CD4-positive, alpha-beta T cell treated with Interleukin-15 for 1 hour (primary cell): ENCODE measurements at regions not wholly inside any gene's neighbourhood (a gene's known extent, or its start where the extent isn't known, plus 50 kb on each side); places are given as distances from the start of the nearest gene placed in this dataset.

ENCODE experiments used
- DNase-seq: peaks from one replicate; pipeline ENCODE4 v3.0.0-alpha.2; 2020

DNA sequence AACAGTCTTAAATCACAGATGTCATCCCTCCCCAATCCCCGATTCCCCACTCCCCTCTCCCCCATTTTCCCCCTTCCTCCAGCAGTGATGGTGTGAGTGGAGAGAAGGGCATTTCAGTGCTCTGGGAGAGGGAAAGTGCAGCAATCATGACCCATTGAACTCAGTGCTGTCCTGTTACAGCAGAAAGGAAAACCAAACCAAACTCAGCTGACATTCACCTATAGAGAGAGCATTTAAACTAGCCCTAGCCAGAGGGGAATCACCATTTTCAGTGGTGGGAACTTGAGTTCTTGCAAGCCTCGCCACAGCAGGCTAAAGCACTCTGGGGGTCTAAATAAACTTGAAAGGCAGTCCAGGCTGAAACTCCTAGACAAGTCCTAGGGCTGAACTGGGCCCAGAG is 129.9 kb upstream of the COL21A1 start:
- DNase-seq: no peak

GRCh38 chr6:56375806-56376205 is 128.4 kb upstream of the COL21A1 start:
- no peak for DNase-seq

DNA sequence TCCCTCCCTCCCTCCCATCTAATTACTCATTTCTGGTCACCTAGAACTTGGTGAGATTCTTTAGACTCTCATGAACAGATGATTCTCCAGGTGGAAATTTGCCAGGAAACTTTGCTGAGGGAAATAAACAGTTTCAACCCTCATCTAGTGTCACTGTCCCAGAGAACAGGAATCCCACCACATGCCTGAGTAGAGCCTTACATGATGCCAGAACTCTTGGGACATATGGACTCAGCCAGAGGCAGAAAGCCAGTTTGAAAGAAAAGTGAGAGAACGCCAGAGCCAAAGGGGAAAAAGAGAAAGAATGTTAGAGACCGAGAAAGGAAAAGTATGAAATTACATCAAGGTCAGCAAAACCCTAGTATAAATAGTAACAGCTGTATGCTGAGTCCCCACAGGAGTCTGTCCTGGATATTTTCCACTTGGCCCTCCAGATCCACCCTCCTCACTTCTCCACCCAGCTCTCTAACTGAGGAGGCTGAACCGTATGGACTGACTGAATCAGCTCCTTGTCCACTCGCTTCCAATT is 127.5 kb upstream of the COL21A1 start:
- DNase-seq: no peak

- no peak for DNase-seq
These were observed 125.1 kb upstream of the COL21A1 start for GRCh38 chr6:56372406-56372995.

DNA sequence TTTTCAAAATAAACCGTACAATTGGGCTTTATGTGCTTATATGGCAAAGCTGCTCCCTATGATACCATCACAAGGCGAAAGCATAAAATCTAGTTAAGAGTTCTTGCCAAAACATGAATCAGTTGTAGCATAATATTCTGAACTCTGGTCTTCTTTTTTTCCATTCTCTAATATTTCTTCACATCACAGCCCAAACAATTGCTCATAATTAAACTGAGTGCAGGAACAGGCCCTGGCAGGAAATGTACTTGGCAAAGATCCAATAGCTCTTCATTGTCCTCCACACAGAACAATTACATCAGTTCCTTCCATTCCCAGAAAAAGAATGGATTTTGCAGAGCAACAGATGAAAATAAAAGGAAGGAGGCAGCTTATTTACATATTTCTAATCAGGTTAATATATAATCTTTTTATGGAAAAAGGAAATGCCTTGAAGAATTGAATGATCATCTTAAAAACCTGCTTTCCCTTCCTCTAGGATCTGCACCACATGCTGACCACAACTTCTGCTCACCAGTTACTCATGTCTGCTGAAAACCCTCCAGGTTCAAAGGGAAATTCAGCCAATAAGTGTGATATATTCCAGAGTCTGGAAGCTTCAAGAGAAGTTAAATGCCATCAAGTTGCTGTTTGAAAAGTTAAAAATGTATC is 123.3 kb upstream of the COL21A1 start:
- DNase-seq: no peak

- DNase-seq: no peak
These were observed 122.8 kb upstream of the COL21A1 start for GRCh38 chr6:56370127-56370540.

DNA sequence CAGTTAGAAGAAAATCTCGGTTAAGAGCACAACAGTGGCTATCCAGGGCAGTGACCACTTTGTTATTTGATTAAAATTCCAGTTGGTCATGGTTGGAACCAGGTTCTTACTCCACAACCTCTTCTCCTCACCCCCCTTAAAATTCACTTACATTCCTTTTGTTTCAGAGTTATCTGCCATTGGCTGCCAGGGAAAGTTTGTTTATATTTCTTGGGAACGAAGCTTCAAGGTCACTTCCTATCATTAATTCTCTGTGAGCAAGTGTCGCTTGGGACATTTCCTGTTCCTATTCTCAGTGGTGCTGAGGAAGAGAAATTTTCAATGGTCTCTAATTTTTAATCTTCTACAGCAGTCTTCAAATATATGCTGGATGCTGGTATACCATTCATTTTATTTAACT is 121.1 kb upstream of the COL21A1 start:
- DNase-seq: no peak

DNA sequence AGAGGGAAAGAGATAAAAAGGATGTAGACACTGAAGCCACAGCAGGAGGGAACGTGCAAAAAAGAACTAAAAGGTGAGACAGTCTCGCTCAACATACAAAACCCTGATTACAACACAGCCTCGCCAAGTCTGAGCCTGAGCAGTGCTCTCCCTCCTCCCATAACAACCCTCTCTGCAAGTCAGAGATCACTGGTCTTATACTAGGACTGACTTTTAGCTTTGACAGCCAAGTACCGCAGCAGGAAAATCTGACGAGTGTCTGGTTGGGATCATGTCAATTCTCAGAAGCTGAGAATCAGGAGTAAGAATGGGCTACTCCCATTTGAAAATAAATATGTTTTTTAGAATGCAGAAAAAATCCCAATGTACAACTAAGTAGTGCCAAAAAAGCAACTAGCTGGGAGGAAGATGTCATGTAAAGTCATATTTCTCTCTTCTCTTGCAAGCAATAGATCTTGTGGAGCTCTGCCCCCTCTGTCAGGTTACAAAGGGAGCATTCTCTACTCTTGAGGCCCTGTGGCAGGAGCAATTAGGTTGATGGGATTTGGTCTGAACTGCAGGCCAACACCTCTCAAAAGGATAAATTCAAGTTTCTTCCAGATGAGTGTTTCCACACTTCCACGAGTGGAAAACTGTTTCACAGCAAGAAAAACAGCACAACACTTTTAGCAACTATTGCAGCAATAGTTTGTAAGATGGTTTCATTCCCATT is 118.9 kb upstream of the COL21A1 start:
- no peak for DNase-seq

DNA sequence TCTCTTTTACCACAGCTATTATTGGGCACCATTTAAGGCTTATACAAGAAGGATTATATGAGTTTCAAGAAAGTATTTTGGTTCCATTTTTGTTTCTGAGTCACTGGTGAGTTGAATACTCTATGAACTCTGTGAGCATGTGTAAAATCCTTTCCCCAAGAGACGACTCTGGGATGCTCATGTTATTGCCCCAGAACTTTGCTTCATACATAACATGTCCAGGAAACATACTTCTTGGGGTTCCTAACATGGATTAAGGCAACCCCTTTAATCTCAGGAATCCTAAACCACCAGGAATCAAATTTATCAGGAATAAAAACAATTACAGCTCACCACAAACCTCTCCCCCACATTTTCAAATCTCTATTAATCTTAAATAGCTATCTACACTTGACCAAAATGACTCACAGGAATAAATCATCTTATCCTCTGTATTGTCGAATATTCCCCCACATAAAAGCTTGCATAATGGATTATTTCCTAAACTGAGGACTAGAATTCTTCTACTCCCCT is 117.5 kb upstream of the COL21A1 start:
- DNase-seq: no peak

- DNase-seq: no peak
These were observed 117.0 kb upstream of the COL21A1 start for GRCh38 chr6:56364431-56364826.

GRCh38 chr6:56363796-56364430 is 116.5 kb upstream of the COL21A1 start:
- DNase-seq: no peak

GRCh38 chr6:56361812-56362211 is 114.4 kb upstream of the COL21A1 start:
- no peak for DNase-seq

GRCh38 chr6:56359201-56359899 is 112.0 kb upstream of the COL21A1 start:
- peak; percentile 42 for DNase-seq

DNA sequence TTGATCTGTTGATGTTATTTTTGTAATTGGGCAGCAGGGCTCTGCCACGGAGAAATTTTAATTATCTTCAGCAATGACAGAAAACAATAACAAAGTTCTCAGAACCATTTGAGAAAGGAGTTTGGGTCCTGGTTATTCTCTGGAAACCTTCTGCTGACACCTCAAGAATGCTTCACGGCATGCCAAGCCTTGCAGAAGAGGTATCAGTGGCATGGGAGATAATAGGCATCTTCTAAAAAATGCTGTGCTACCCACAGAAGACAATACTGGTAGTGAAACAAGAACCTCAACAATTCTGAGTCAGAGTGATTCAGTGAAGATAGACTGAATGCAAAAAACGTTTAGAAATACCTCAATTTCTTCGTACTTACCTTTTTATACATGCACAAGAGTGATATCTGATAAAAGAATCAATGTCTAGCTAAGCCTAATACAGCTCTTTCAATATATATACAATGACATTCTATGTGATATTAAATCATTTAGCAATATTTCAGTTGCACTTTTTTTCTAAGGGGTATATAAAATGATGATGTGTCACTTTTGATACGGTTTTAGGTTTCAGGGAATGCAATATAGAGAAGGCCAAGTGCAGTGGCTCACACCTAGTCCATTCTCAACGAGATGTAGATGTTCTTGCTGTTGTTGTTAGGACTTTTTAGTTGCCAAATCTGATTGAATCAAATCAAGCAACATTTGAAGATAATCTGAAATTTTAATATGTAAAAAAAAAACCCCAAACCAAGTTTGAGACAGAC is 110.4 kb upstream of the COL21A1 start:
- no peak for DNase-seq

- no peak for DNase-seq
These were observed 109.0 kb upstream of the COL21A1 start for GRCh38 chr6:56356426-56356825.

DNA sequence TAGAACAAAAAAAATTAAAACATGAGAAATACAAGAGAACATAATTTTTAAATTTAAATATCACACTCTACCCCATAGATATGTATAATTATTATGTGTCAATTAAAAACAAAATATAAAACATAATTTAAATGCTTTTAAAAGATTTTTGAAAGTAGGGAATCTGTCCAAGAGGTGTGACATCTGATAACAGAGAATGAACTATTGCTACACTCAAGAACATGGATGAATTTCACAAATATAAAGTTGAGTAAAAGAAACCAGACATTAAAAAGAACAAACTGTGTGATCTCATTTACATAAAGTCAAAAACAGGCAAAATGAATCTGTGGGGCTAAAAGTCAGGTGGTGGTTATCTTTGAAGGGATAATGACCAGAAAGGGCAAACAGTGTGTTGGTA is 106.5 kb upstream of the COL21A1 start:
- DNase-seq: no peak

DNA sequence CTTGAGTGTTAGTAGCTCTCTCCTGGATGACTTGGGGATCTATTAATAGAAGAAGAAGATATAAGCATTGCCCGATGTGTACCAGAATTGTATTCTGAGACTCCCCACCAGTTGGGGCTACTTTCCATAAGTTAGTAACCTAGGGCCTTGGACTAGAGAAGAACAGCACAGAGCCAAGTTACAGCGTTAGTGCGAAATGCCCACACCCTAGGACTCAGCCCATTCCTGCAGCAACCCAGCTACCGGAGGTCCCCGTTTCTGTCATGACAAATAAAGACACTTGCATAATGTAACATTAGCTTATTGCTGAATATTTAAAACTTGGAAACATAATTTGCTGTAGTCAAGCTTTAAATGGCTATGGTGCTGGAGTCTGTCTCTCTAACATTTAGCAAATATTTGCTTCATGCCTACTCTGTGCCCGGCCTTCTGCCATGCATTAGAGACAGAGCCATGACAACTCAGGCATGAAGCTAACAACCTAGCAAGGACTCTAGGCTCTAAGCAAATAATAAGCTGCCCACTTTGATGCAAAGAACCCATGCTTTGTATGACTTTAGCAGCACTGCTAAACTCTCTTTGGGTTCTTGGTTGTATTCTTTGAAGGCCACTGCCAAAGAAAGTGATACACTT is 103.4 kb upstream of the COL21A1 start:
- DNase-seq: no peak

DNA sequence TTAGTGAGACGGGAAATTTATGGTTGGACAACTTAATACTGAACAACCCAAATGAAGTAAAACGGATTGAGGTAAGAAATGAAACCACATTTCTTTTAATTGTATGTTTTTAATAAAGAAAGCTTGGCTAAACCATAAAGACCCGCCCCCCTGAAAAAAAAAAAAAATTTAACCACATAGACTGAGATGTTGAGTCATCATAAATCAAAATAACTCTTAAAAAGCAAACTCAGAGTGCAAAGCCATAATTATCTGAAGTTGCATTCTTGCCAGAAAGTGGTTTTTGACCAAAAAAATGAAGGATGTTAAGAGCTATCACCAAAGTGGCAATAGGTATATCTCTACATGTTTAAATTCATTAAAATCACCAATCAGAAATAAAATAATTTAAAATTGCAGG is 101.8 kb upstream of the COL21A1 start:
- no peak for DNase-seq

DNA sequence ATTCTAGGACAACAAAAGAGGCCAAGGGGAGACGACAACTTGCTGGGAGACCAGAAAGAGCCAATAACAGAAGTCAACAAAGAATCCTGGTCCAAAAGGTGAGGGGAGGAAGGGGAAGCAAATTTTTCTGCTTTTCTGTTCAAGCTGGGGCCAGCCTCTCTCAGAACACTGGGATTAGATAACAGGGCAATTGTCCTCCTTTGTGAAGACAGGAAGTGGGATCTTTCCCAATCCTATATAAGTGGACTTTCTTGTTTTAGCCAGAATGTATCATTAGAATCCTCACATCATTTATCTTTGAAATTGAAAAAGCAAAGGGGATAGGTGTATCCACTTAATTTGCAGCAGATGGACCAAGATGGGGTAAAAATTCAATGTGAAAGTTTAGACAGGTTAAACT is 101.2 kb upstream of the COL21A1 start:
- DNase-seq: no peak

GRCh38 chr6:56347526-56347925 is 100.1 kb upstream of the COL21A1 start:
- no peak for DNase-seq

DNA sequence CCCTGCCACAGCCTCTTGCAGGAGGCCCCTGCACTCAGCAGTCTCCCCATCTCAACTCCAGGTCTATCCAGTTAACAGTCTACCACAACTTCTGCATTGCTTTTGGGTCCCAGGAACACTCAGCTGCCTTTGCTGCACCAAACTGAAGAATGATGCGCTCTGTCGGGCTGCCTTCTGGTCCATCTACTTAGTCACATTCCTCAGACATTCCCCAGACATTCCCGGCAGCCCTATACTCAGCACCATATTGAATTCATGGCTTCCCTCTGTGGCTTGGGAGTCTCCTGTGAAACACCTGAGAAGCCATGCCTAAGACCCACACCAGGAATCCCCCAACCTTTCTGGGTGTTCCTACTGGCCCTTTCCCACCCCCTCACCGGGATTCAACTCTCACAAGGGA is 99.6 kb upstream of the COL21A1 start:
- DNase-seq: no peak
